ENCODE measurements at regions not wholly inside any gene's neighbourhood (a gene's known extent, or its start where the extent isn't known, plus 50 kb on each side); places are given as distances from the start of the nearest gene placed in this dataset.

DNA sequence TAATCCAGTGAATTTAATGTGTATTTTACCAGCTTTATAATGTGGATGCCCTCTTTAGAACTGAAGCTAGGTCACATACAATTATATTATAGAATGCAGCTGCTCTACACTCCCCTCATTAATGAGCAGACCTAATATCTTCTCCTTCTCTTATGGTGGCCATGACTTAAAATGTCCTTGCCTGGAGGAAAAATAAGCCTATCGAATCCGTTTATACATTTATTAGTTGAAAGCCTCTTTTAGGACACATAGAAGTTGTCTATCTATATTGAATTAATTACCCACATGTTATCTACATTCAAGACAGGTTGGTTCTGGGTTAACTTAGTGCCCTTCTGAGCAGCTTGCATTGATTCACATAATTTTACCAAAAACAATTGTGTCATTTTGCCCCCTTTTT is 1716.8 kb downstream of the HACE1 start:
- Histone ChIP-seq H3K56ac (replicated peaks; ENCODE audit: insufficient read length, low read depth, low read length) (no peak overlapping the region), H3K23me2 (ENCODE audit: low read depth, low read length) (no peaks in the 10 kb centered on the region), H3K23ac (ENCODE audit: insufficient read length) (no peak overlapping the region), H3K9me3 (ENCODE audit: insufficient read depth in 2 of 2, low read depth in 1 of 2, low read length in 1 of 2) (no peaks in the 10 kb centered on the region), H4K8ac (ENCODE audit: extremely low read depth, insufficient read depth, low read length) (no peak overlapping the region), H2AK5ac (ENCODE audit: low read depth, low read length) (no peak overlapping the region), H2BK120ac (replicated peaks; ENCODE audit: low read depth, low read length) (no peak overlapping the region), H3K36me3 (ENCODE audit: control insufficient read depth in 2 of 4, insufficient read depth in 4 of 4, low read length in 3 of 4) (no peaks in the 10 kb centered on the region), H2BK12ac (ENCODE audit: low read depth, low read length) (no peak overlapping the region), H3K4me2 (ENCODE audit: insufficient read depth in 1 of 2, low read depth in 2 of 2, low read length in 2 of 2) (no peak overlapping the region), H3K4me3 (ENCODE audit: extremely low read depth in 1 of 4, insufficient read depth in 2 of 4, low read depth in 3 of 4, low read length in 4 of 4) (no peak overlapping the region), H3K4me1 (replicated peaks in 1 of 4; ENCODE audit: control insufficient read depth in 3 of 4, insufficient read depth in 4 of 4, low read length in 3 of 4) (no peaks in the 10 kb centered on the region), H3K27ac (ENCODE audit: low read depth, low read length) (no peak overlapping the region), H2AFZ (ENCODE audit: low read length) (no peak overlapping the region), H4K20me1 (replicated peaks in 1 of 2; ENCODE audit: control insufficient read depth in 1 of 2, insufficient read depth in 2 of 2, low read length in 2 of 2) (no peaks in the 10 kb centered on the region), H3K18ac (ENCODE audit: extremely low read depth, low read length) (no peak overlapping the region), H3K4ac (replicated peaks; ENCODE audit: insufficient read length, low read depth, low read length) (no peak overlapping the region), H3K14ac (ENCODE audit: insufficient read length) (no peak overlapping the region), H3K9ac (replicated peaks in 1 of 4; ENCODE audit: extremely low read depth in 1 of 4, low read depth in 3 of 4, low read length in 3 of 4) (no peak overlapping the region), H3K27me3 (replicated peaks in 1 of 4; ENCODE audit: control insufficient read depth in 3 of 4, extremely low read depth in 1 of 4, insufficient read depth in 3 of 4, low read length in 3 of 4) (no peaks in the 10 kb centered on the region), H2BK20ac (ENCODE audit: low read length) (no peak overlapping the region), H4K91ac (replicated peaks; ENCODE audit: insufficient read length, low read length) (no peak overlapping the region), H2BK5ac (ENCODE audit: low read depth, low read length) (no peak overlapping the region), H4K5ac (ENCODE audit: insufficient read length, low read depth, low read length) (no peak overlapping the region), H3K79me1 (ENCODE audit: low read depth, low read length) (no peaks in the 10 kb centered on the region), H3K79me2 (ENCODE audit: control insufficient read depth in 1 of 2, insufficient read depth in 2 of 2, low read length in 2 of 2) (no peaks in the 10 kb centered on the region), H2BK15ac (ENCODE audit: low read length) (no peak overlapping the region)
- WGBS, 2 experiments (ENCODE audit: extremely low coverage in 1 of 2, insufficient coverage in 1 of 2, insufficient read length in 1 of 2, insufficient replicate concordance in 2 of 2, low coverage in 1 of 2, low lambda C conversion rate in 2 of 2, missing lambda C conversion rate in 1 of 2) = 85% methylated on average over 2 of the region's 2 CpGs; no CpG with 5 or more reads in 1 of the 2 experiments
- ChIA-PET POLR2A (ENCODE audit: partially characterized antibody) (no interaction called here), CTCF (ENCODE audit: partially characterized antibody) (no interaction called here)
- DNase-seq (ENCODE audit: low read depth in 1 of 2, low spot score in 2 of 2) (no peak), FAIRE-seq (no peak)
- TF ChIP-seq RFX5 (IDR thresholded peaks at IDR 0.05; ENCODE audit: borderline replicate concordance, low read depth, low read length) (no peak), KDM1A (IDR thresholded peaks at IDR 0.05; ENCODE audit: borderline replicate concordance, low read length) (no peak), SP4 (IDR thresholded peaks at IDR 0.05; ENCODE audit: low read length) (no peak), TBP (IDR thresholded peaks at IDR 0.05; ENCODE audit: low read depth, low read length) (no peak), CHD2 (IDR thresholded peaks at IDR 0.05; ENCODE audit: low read length) (no peak), CHD1 (IDR thresholded peaks at IDR 0.05; ENCODE audit: low read depth, low read length) (no peak), TAF1 (IDR thresholded peaks at IDR 0.05; ENCODE audit: low read depth, low read length) (no peak), FOSL1 (IDR thresholded peaks at IDR 0.05; ENCODE audit: insufficient read depth, low read depth, low read length) (no peak), POU5F1 (IDR thresholded peaks at IDR 0.05; ENCODE audit: low read depth, low read length) (no peak), KDM4A (IDR thresholded peaks at IDR 0.05; ENCODE audit: low read depth, low read length, severe bottlenecking) (no peak), SRF (IDR thresholded peaks at IDR 0.05; ENCODE audit: low read depth, low read length) (no peak), BACH1 (IDR thresholded peaks at IDR 0.05; ENCODE audit: low read length) (no peak), MAFK (IDR thresholded peaks at IDR 0.05; ENCODE audit: low read depth, low read length) (no peak)

Measured in H1 (cell line).